HepG2 (cell line): ENCODE measurements at regions not wholly inside any gene's neighbourhood (a gene's known extent, or its start where the extent isn't known, plus 50 kb on each side); places are given as distances from the start of the nearest gene placed in this dataset.
A peak's percentile ranks its signal among the peaks of the same experiment; 100 is the strongest.

Source experiments
- ATAC-seq: fragments of 200-7000 bp; cut with Tn5 transposase; 3 replicates; pipeline ENCODE4 v1.9.1; 2020; ENCODE audit warnings: mild to moderate bottlenecking, moderate library complexity
- BruUV-seq: library from RNA; stranded (reverse); fragments of 400-500 nt; replicated peaks from 2 replicates; lab custom pipeline; 2021; lab: Mats Ljungman, UMichigan
- CTCF ChIA-PET: fragments of 300-600 bp; formaldehyde crosslinking; extraction: SDS; loops from one replicate; lab custom pipeline; 2021; ENCODE audit warnings: low total read pairs, inconsistent platforms, low intra/inter-chr PET ratio; lab: Yijun Ruan, JAX
- POLR2A ChIA-PET: fragments of 350-600 bp; sonication (Branson Sonifier 250); formaldehyde crosslinking; loops from one replicate; lab custom pipeline; 2020; ENCODE audit warnings: antibody characterized with exemption, inconsistent platforms; lab: Yijun Ruan, JAX
- DNase-seq: peaks from one replicate; pipeline ENCODE4 v3.0.0-alpha.2; 2015; ENCODE audit warnings: low spot score
- FAIRE-seq: peaks from 3 replicates; lab custom pipeline; 2011; peaks lifted over from hg19 to GRCh38; lab: Jason Lieb, UNC
- H2AFZ ChIP-seq: one replicate; pipeline ENCODE4 v1.6.1; 2011; ENCODE audit warnings: low read length, inconsistent platforms
- H3K27ac ChIP-seq: fragments of 300-600 bp; 3 replicates; pipeline ENCODE4 v1.8.0; 2011; ENCODE audit warnings: mixed run types, mild to moderate bottlenecking, mixed read lengths, low read length, inconsistent platforms; ENCODE audit not compliant: insufficient read depth; ENCODE audit errors: extremely low read length
- H3K27me3 ChIP-seq, 2 experiments: fragments of 200-600 bp in 1 of 2; 2 replicates in 1 of 2; 3 replicates in 1 of 2; pipeline versions ENCODE4 v1.6.0 to v1.8.0; 2011; ENCODE audit warnings: low read length in 2 of 2, mild to moderate bottlenecking in 2 of 2, moderate library complexity in 2 of 2, inconsistent platforms in 1 of 2; ENCODE audit not compliant: insufficient read depth in 2 of 2, control insufficient read depth in 1 of 2
- H3K36me3 ChIP-seq, 2 experiments: fragments of 200-600 bp in 1 of 2; replicated peaks in 1 of 2; 2 replicates in 1 of 2; 3 replicates in 1 of 2; pipeline versions ENCODE4 v1.5.1 to v1.8.0; 2011; ENCODE audit warnings: low read length in 2 of 2, inconsistent platforms in 1 of 2; ENCODE audit not compliant: insufficient read depth in 2 of 2, control insufficient read depth in 1 of 2
- H3K4me1 ChIP-seq: 2 replicates; pipeline ENCODE4 v1.5.1; 2012; ENCODE audit warnings: low read length, inconsistent platforms; ENCODE audit not compliant: insufficient read depth
- H3K4me2 ChIP-seq: 2 replicates; pipeline ENCODE4 v1.6.0; 2011; ENCODE audit warnings: low read depth, low read length, inconsistent platforms
- H3K4me3 ChIP-seq, 3 experiments: fragments of 200-600 bp in 1 of 3; sonication (generic), shearing (Covaris generic) in 1 of 3; replicated peaks in 1 of 3; 2 replicates each; pipeline ENCODE4 v1.5.1; 2011 to 2016; ENCODE audit warnings: low read length in 3 of 3, inconsistent platforms in 2 of 3, low read depth in 2 of 3, mild to moderate bottlenecking in 2 of 3, control low read depth in 1 of 3, mixed read lengths in 1 of 3; ENCODE audit not compliant: insufficient read depth in 1 of 3
- H3K79me2 ChIP-seq: one replicate; pipeline ENCODE4 v1.6.1; 2011; ENCODE audit warnings: low read length, inconsistent platforms; ENCODE audit not compliant: insufficient read depth
- H3K9ac ChIP-seq: 2 replicates; pipeline ENCODE4 v1.6.0; 2011; ENCODE audit warnings: mild to moderate bottlenecking, low read depth, low read length, inconsistent platforms; ENCODE audit not compliant: insufficient read depth
- H3K9me3 ChIP-seq: 2 replicates; pipeline ENCODE4 v1.5.1; 2012; ENCODE audit warnings: mild to moderate bottlenecking, low read length
- H4K20me1 ChIP-seq: 2 replicates; pipeline ENCODE4 v1.6.0; 2011; ENCODE audit warnings: inconsistent platforms, mild to moderate bottlenecking, low read length, moderate library complexity; ENCODE audit not compliant: insufficient read depth
- CTCF ChIP-seq: sonication (generic); formaldehyde crosslinking; IDR thresholded peaks from 2 replicates; pipeline ENCODE4 v1.5.0; 2020; ENCODE audit warnings: mild to moderate bottlenecking, missing genetic modification reagents, moderate library complexity
- HOXA5 ChIP-seq: sonication (generic); formaldehyde crosslinking; IDR thresholded peaks from 2 replicates; pipeline ENCODE4 v1.4.0; 2020; ENCODE audit warnings: missing genetic modification reagents
- MYNN ChIP-seq: sonication (generic); formaldehyde crosslinking; IDR thresholded peaks from 2 replicates; pipeline ENCODE4 v1.4.0; 2020; ENCODE audit warnings: mild to moderate bottlenecking, low read depth, missing genetic modification reagents
- PCBP1 ChIP-seq: fragments of 200-400 bp; formaldehyde crosslinking; IDR thresholded peaks from 2 replicates; pipeline ENCODE4 v1.6.1; 2017; ENCODE audit warnings: mild to moderate bottlenecking, low read depth, low read length, borderline replicate concordance
- RBM22 ChIP-seq: fragments of 200-400 bp; formaldehyde crosslinking; optimal IDR thresholded peaks from 2 replicates; pipeline ENCODE3; 2017; ENCODE audit warnings: mild to moderate bottlenecking, low read length, moderate library complexity
- SKIL ChIP-seq: sonication (generic); formaldehyde crosslinking; IDR thresholded peaks from 2 replicates; pipeline ENCODE4 v1.8.0; 2022; ENCODE audit warnings: missing genetic modification reagents, mild to moderate bottlenecking, moderate library complexity, borderline replicate concordance
- STAG1 ChIP-seq: sonication (generic); formaldehyde crosslinking; IDR thresholded peaks from 2 replicates; pipeline ENCODE4 v1.4.0; 2020; ENCODE audit warnings: missing genetic modification reagents
- TEAD2 ChIP-seq: sonication (generic); formaldehyde crosslinking; IDR thresholded peaks from 2 replicates; pipeline ENCODE4 v1.9.0; 2021; ENCODE audit warnings: missing genetic modification reagents
- ZBTB25 ChIP-seq: IDR thresholded peaks from 2 replicates; pipeline ENCODE4 v1.6.1; 2018; ENCODE audit warnings: missing genetic modification reagents
- ZBTB46 ChIP-seq: sonication (generic); formaldehyde crosslinking; IDR thresholded peaks from 2 replicates; pipeline ENCODE4 v1.4.0; 2020; ENCODE audit warnings: mild to moderate bottlenecking, missing genetic modification reagents, borderline replicate concordance
- ZNF296 ChIP-seq: sonication (generic); formaldehyde crosslinking; conservative IDR thresholded peaks from 2 replicates; pipeline ENCODE4 v1.5.0; 2020; ENCODE audit warnings: mild to moderate bottlenecking, missing genetic modification reagents
- ZNF460 ChIP-seq: sonication (generic); formaldehyde crosslinking; IDR thresholded peaks from 2 replicates; pipeline ENCODE4 v1.5.1; 2020; ENCODE audit warnings: missing genetic modification reagents, mild to moderate bottlenecking, borderline replicate concordance
- ZSCAN25 ChIP-seq: sonication (generic); formaldehyde crosslinking; IDR thresholded peaks from 2 replicates; pipeline ENCODE4 v1.8.0; 2022; ENCODE audit warnings: mild to moderate bottlenecking, missing genetic modification reagents
- in situ Hi-C: cut with HindIII; loops from 2 replicates; pipeline ENCODE4 v1.10.0; 2017; ENCODE audit warnings: low pct_unique_long_range_greater_than_20kb; ENCODE audit not compliant: extremely low pct_ligation_motif_present
- intact Hi-C: fragments of 100-400 bp; cut with micrococcal nuclease; formaldehyde crosslinking; loops from one replicate; pipeline ENCODE4 v1.10.0; 2022; ENCODE audit not compliant: unreplicated experiment

- Histone ChIP-seq H3K4me1 (no peaks in the 10 kb centered on the region), H3K27me3 (no peaks in the 10 kb centered on the region), H3K36me3 (no peaks in the 10 kb centered on the region), H3K4me2 (no peak overlapping the region), H3K9ac (no peak overlapping the region), H3K27ac (no peak overlapping the region), H3K4me3 (no peak overlapping the region), H3K79me2 (no peaks in the 10 kb centered on the region), H2AFZ (no peak overlapping the region), H4K20me1 (no peaks in the 10 kb centered on the region), H3K9me3 (no peaks in the 10 kb centered on the region)
- DNase-seq (peak; percentile 19), ATAC-seq (0 out of 3 replicates have a peak, but pooled peaks have one; percentile 49), FAIRE-seq (no peak)
- TF ChIP-seq ZNF460 (CRISPR knock-in tag) (no peak), ZBTB46 (CRISPR knock-in tag) (no peak), SKIL (CRISPR knock-in tag) (no peak), RBM22 (no peak), PCBP1 (no peak), HOXA5 (no peak), TEAD2 (no peak), ZNF296 (no peak), STAG1 (peak; percentile 64), ZSCAN25 (CRISPR knock-in tag) (no peak), CTCF (CRISPR knock-in tag) (peak; percentile 35; the same call in 1 of the 2 replicates), MYNN (CRISPR knock-in tag) (no peak), ZBTB25 (CRISPR knock-in tag) (no peak)
- intact Hi-C loops (loop anchor here (10.0 kb wide), 2 partner anchors 553 to 1553 kb away; no protein-coding TSS in a partner anchor), in situ Hi-C loops (loop anchor here (10.0 to 25.0 kb wide), 2 partner anchors 1143 to 1545 kb away; no protein-coding TSS in a partner anchor)
- CTCF ChIA-PET, result interaction anchor here (1.5 kb wide), 1 partner anchor 1136 kb away, joined by 9 read pairs; no protein-coding TSS in a partner anchor
- POLR2A ChIA-PET, result no interaction called here
- no TSS peak for BruUV-seq
These were observed 1995.9 kb downstream of the C4orf33 start for GRCh38 chr4:131091896-131092295.
